ENCODE measurements at regions not wholly inside any gene's neighbourhood (a gene's known extent, or its start where the extent isn't known, plus 50 kb on each side); places are given as distances from the start of the nearest gene placed in this dataset.

GRCh38 chr16:85449191-85449884 lies 163.8 kb upstream of the GSE1 start:
- TF ChIP-seq CTCF (IDR thresholded peaks at IDR 0.05) (no peak), POLR2AphosphoS5 (IDR thresholded peaks at IDR 0.05; ENCODE audit: insufficient read depth in 1 of 2, low read depth in 1 of 2) (no peak), POLR2A (IDR thresholded peaks at IDR 0.05) (no peak)

Data from vagina (tissue), 2 donors.